KOPT-K1 (cell line): ENCODE measurements at regions not wholly inside any gene's neighbourhood (a gene's known extent, or its start where the extent isn't known, plus 50 kb on each side); places are given as distances from the start of the nearest gene placed in this dataset.

Experiments
- H3K27ac ChIP-seq: fragments of 200-600 bp; sonication (generic); 2 replicates; pipeline ENCODE4 v1.5.1; 2016; ENCODE audit warnings: antibody characterized with exemption, mild to moderate bottlenecking, low read depth, low read length; ENCODE audit not compliant: poor library complexity, severe bottlenecking
- H3K36me3 ChIP-seq: fragments of 200-600 bp; sonication (generic); 2 replicates; pipeline ENCODE4 v1.5.1; 2017; ENCODE audit warnings: antibody characterized with exemption, mild to moderate bottlenecking, low read length, moderate library complexity; ENCODE audit not compliant: insufficient read depth
- H3K9me3 ChIP-seq: fragments of 200-600 bp; sonication (generic); 2 replicates; pipeline ENCODE4 v1.5.1; 2017; ENCODE audit warnings: antibody characterized with exemption, low read length, mild to moderate bottlenecking; ENCODE audit not compliant: insufficient read depth, poor library complexity, severe bottlenecking

DNA sequence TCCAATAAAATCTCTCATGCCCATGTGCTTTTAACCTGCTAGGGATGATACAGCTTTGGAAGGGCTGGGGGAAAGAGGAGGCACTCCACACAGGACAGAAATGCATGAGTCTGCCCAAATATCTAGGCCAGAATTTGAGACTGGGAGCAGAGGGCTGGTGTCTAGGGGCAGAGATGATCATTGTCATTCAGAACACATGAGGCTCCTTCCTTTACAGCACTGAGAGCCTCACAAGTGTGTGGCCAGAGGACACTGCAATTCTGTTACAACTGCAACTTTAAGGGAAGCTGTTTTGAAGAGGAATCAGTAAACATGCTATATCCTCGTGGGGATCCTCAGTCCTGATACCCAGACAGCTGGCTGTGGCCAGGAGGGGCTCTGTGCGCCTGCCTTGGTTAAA, 541.3 kb downstream of the OMA1 start:
- H3K27ac ChIP-seq: no peak overlapping the region
- no peaks in the 10 kb centered on the region for H3K9me3 ChIP-seq
- no peaks in the 10 kb centered on the region for H3K36me3 ChIP-seq

DNA sequence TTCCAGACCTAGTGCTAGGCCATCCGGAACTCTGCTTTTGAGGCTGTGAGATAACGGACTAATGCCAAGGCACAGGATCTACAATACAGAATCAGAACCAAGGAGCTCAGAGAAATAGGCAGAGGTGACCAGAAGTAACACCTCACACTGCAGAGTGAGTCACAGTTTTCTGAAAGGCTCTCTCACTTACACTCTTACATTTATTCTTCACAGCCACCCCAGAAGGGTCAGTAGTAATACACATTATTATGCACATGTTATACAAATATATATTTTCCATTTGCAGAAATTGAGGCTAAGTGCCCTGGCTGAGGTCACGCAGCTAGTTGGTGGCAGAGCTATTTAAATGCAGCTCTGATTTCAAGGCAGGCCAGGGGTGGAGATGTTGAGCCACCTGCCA, 542.5 kb downstream of the OMA1 start:
- Histone ChIP-seq H3K27ac (no peak overlapping the region), H3K9me3 (no peaks in the 10 kb centered on the region), H3K36me3 (no peaks in the 10 kb centered on the region)

- Histone ChIP-seq H3K9me3 (no peaks in the 10 kb centered on the region), H3K27ac (no peak overlapping the region), H3K36me3 (no peaks in the 10 kb centered on the region)
These were observed 543.5 kb downstream of the OMA1 start for GRCh38 chr1:58003059-58003458.

GRCh38 chr1:58000821-58001220, 545.7 kb downstream of the OMA1 start:
- Histone ChIP-seq H3K9me3 (peaks cover 10% of the 10 kb centered on the region), H3K36me3 (no peaks in the 10 kb centered on the region), H3K27ac (no peak overlapping the region)

GRCh38 chr1:58000116-58000515, 546.4 kb downstream of the OMA1 start:
- Histone ChIP-seq H3K36me3 (no peaks in the 10 kb centered on the region), H3K27ac (no peak overlapping the region), H3K9me3 (peaks cover 10% of the 10 kb centered on the region)

- Histone ChIP-seq H3K36me3 (no peaks in the 10 kb centered on the region), H3K9me3 (peaks cover 10% of the 10 kb centered on the region), H3K27ac (no peak overlapping the region)
These were observed 550.1 kb downstream of the OMA1 start for GRCh38 chr1:57996400-57996799.

- no peaks in the 10 kb centered on the region for H3K9me3 ChIP-seq
These were observed 555.2 kb downstream of the OMA1 start for GRCh38 chr1:57991289-57991688.

DNA sequence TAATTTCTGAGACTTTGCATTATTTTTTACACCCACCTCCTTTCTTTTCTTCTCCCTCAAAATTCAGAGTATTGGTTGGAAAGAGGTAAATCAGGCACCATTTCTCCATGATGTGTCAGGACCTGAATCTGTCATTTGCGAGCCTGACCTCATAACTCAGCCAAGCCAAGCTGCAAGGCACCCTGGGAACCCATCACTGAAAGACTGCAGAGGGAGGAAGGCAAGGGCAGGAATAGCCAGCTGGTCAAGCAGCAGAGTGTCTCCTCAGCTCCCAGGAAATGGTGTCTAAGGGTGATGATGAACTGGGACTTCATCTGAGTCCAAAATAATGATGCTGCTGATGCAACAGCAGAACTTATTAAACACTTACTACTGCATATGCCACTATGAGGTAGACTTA, 556.6 kb downstream of the OMA1 start:
- H3K9me3 ChIP-seq: no peaks in the 10 kb centered on the region
- no peak overlapping the region for H3K27ac ChIP-seq
- no peaks in the 10 kb centered on the region for H3K36me3 ChIP-seq

More at GRCh38 chr1:57991289-57991688, 555.2 kb downstream of the OMA1 start:
- Histone ChIP-seq H3K27ac (no peak overlapping the region), H3K36me3 (no peaks in the 10 kb centered on the region)

DNA sequence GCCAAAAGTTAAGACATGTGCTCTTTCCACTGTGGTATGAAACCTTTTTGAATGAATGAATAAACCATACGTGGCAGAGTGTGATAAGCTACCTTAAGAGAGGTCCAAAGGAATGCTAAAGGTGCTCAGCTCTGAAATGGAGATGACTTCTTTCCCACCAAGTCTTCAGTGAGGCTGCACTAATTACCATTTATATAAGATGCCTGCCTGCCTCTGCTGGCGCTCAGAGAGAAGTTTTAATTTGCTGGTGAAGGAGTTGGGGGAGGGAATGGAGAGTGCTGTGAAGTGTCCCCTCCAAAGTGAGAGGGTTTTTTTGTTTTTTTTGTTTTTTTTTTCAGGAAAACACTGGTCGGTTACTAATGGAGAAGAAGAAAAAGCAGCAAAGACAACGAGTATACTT, 559.0 kb downstream of the OMA1 start:
- Histone ChIP-seq H3K27ac (no peak overlapping the region), H3K9me3 (no peaks in the 10 kb centered on the region), H3K36me3 (no peaks in the 10 kb centered on the region)

GRCh38 chr1:57986432-57986831, 560.1 kb downstream of the OMA1 start:
- no peaks in the 10 kb centered on the region for H3K9me3 ChIP-seq
- no peak overlapping the region for H3K27ac ChIP-seq
- no peaks in the 10 kb centered on the region for H3K36me3 ChIP-seq

GRCh38 chr1:57984277-57984676, 560.4 kb upstream of the DAB1 start:
- Histone ChIP-seq H3K27ac (no peak overlapping the region), H3K36me3 (no peaks in the 10 kb centered on the region), H3K9me3 (no peaks in the 10 kb centered on the region)

DNA sequence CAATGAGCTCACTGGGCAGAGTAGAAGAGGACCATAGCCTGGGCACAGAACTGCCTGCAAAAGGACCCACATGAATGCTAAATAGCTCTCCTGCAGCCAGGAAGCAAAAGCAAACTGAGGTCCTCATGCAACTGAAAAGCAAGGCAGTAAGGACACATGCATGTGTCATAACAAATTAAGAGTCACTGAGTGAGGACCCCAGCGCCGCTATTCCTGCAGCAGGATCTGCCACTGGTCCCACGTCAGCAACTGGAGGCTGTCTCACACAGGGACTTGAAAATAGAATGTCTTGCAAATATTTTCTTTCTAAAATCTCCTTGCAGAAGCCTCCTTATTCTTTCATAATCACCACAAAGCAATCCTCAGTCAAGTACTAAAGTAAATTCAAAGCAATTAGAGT, 559.6 kb upstream of the DAB1 start:
- Histone ChIP-seq H3K9me3 (no peaks in the 10 kb centered on the region), H3K36me3 (no peaks in the 10 kb centered on the region), H3K27ac (no peak overlapping the region)

DNA sequence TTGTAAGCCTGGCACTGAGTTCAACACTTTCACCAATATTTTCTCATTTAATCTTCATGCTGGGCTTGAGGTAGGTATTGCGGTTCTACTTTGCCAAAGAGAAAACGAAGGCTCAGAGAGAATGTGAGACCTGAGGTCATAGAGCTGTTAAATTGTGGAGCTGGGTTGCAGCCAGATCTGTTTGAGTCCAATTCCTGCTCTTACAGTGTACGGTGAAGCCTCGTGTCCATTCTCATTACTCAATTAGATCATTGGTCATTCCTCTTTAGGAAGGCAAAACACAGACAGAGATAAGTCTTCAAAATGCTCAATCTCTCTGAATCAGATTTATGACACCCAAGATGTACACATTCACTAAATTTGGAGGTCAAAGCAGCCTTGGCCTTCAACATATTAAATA, 559.0 kb upstream of the DAB1 start:
- Histone ChIP-seq H3K36me3 (no peaks in the 10 kb centered on the region), H3K27ac (no peak overlapping the region), H3K9me3 (no peaks in the 10 kb centered on the region)

- Histone ChIP-seq H3K27ac (no peak overlapping the region), H3K9me3 (no peaks in the 10 kb centered on the region), H3K36me3 (no peaks in the 10 kb centered on the region)
These were observed 552.4 kb upstream of the DAB1 start for GRCh38 chr1:57976216-57976615.

- Histone ChIP-seq H3K27ac (no peak overlapping the region), H3K9me3 (no peaks in the 10 kb centered on the region), H3K36me3 (no peaks in the 10 kb centered on the region)
These were observed 544.5 kb upstream of the DAB1 start for GRCh38 chr1:57968321-57968720.

DNA sequence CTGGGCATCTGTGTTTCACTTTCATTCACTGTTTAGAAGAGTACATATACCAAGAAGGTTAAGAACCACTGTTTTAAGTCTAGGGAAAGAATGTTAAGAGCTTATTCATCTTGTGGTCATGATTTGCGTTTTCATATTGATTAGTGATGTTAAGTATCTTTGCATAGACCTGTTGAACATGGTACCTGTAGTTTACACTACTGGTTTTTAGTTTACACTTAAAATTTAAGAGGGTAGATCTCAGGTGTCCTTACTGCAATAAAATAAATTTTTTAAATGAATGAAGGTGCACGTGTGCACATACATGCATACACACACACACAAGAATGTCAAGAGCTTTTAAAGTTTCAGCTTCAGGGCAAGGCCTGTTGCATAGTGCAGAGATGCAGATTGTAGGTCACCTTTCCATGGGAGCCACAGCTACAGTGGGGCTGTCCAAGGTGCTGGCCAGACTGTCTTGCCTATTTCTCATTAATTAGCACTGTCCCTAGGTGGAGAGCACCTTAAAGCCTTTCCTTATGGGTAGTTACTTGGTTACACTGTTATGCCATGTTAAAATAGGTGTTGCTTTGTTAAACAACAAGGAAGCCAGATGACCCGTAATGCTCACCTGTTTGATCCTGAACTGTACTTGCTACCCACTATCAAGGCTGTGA, 543.0 kb upstream of the DAB1 start:
- Histone ChIP-seq H3K36me3 (no peaks in the 10 kb centered on the region), H3K27ac (no peak overlapping the region), H3K9me3 (no peaks in the 10 kb centered on the region)
